ENCODE measurements at regions not wholly inside any gene's neighbourhood (a gene's known extent, or its start where the extent isn't known, plus 50 kb on each side); places are given as distances from the start of the nearest gene placed in this dataset.
"Not testable (repeated sequence)": the region's sequence is repeated elsewhere in the genome, so short reads cannot be mapped to it uniquely, and the experiment has no call there.

DNA sequence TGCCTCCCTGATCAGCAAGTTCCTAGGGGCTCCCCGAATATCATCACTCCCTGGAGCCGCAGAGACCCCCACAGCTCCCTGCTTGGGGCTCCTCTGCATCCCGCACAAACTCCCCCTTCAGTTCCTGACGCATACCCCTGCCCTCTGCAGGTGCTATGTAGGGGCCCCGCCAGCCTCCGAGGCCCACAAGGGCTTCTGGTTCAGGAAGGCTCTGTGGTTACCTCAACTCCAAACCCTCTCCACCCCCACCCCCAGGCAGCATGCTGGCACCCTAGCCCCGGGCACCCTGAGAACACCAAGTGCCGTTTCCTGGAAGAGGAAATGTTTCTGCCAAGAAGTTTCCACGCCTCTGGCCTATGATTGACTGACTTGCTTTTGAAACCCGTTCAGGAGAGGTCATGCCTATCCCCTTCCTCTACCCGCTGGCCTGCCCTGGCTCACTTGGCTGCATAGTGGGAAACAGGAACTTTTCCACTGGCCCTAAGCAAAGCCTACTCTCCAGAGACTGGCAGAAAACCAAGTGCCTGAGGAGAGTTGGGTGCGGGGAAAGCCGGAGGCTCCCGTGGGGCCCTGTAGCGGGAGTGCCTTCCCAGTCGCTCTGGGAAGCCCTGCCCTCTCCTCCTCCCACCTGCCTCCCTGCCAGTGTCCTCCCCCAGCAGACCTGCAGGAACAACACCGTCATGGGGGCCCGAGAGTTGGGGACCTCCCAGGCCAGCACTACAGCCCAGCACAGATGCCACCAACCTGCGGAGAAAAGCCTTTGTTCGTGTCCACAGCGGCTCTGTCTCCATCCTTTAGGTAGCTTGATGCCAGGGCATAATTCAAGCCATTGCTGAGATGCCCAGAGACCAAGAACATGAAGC lies 4084.2 kb upstream of the TPTE start:
- TF ChIP-seq SUPT20H (IDR thresholded peaks at IDR 0.05; ENCODE audit: borderline replicate concordance, control insufficient read depth, low read depth, low read length); POLR2A (IDR thresholded peaks at IDR 0.05; ENCODE audit: low read depth, low read length); FOXK2 (IDR thresholded peaks at IDR 0.05); RCOR1 (conservative IDR thresholded peaks at IDR 0.05; ENCODE audit: low read depth, low read length); CTCF (IDR thresholded peaks at IDR 0.05 in 2 of 3, conservative IDR thresholded peaks at IDR 0.05 in 1 of 3; ENCODE audit: control insufficient read depth in 2 of 3, extremely low read depth in 1 of 3, insufficient read depth in 1 of 3, low read depth in 3 of 3, low read length in 3 of 3); HDAC6 (IDR thresholded peaks at IDR 0.05; ENCODE audit: unreplicated experiment); SMAD1 (IDR thresholded peaks at IDR 0.05; ENCODE audit: low read depth, partially characterized antibody): not testable (repeated sequence)
- TF ChIP-seq, protein P1, sequence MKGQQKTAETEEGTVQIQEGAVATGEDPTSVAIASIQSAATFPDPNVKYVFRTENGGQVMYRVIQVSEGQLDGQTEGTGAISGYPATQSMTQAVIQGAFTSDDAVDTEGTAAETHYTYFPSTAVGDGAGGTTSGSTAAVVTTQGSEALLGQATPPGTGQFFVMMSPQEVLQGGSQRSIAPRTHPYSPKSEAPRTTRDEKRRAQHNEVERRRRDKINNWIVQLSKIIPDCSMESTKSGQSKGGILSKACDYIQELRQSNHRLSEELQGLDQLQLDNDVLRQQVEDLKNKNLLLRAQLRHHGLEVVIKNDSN (IDR thresholded peaks at IDR 0.05; ENCODE audit: borderline replicate concordance, extremely low read length, insufficient read depth, low read depth, low read length) = not testable (repeated sequence)
- TF ChIP-seq, protein P2, sequence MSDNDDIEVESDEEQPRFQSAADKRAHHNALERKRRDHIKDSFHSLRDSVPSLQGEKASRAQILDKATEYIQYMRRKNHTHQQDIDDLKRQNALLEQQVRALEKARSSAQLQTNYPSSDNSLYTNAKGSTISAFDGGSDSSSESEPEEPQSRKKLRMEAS (IDR thresholded peaks at IDR 0.05; ENCODE audit: low read depth, low read length) = not testable (repeated sequence)
- TF ChIP-seq, protein P3, sequence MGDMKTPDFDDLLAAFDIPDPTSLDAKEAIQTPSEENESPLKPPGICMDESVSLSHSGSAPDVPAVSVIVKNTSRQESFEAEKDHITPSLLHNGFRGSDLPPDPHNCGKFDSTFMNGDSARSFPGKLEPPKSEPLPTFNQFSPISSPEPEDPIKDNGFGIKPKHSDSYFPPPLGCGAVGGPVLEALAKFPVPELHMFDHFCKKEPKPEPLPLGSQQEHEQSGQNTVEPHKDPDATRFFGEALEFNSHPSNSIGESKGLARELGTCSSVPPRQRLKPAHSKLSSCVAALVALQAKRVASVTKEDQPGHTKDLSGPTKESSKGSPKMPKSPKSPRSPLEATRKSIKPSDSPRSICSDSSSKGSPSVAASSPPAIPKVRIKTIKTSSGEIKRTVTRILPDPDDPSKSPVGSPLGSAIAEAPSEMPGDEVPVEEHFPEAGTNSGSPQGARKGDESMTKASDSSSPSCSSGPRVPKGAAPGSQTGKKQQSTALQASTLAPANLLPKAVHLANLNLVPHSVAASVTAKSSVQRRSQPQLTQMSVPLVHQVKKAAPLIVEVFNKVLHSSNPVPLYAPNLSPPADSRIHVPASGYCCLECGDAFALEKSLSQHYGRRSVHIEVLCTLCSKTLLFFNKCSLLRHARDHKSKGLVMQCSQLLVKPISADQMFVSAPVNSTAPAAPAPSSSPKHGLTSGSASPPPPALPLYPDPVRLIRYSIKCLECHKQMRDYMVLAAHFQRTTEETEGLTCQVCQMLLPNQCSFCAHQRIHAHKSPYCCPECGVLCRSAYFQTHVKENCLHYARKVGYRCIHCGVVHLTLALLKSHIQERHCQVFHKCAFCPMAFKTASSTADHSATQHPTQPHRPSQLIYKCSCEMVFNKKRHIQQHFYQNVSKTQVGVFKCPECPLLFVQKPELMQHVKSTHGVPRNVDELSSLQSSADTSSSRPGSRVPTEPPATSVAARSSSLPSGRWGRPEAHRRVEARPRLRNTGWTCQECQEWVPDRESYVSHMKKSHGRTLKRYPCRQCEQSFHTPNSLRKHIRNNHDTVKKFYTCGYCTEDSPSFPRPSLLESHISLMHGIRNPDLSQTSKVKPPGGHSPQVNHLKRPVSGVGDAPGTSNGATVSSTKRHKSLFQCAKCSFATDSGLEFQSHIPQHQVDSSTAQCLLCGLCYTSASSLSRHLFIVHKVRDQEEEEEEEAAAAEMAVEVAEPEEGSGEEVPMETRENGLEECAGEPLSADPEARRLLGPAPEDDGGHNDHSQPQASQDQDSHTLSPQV (IDR thresholded peaks at IDR 0.05) = not testable (repeated sequence)

Measured in GM12878 (cell line).